ENCODE measurements at regions not wholly inside any gene's neighbourhood (a gene's known extent, or its start where the extent isn't known, plus 50 kb on each side); places are given as distances from the start of the nearest gene placed in this dataset.
"Not testable (repeated sequence)": the region's sequence is repeated elsewhere in the genome, so short reads cannot be mapped to it uniquely, and the experiment has no call there.

- not testable (repeated sequence) for DNase-seq (ENCODE audit: low spot score)
These were observed 112.5 kb upstream of the LPCAT1 start for GRCh38 chr5:1636208-1636770.

- DNase-seq (ENCODE audit: low spot score) = not testable (repeated sequence)
These were observed 111.7 kb upstream of the LPCAT1 start for GRCh38 chr5:1635477-1635876.

GRCh38 chr5:1634337-1634661 is 110.5 kb upstream of the LPCAT1 start:
- DNase-seq (ENCODE audit: low spot score) = no peak

- DNase-seq (ENCODE audit: low spot score) = peak; percentile 76
These were observed 110.0 kb upstream of the LPCAT1 start for GRCh38 chr5:1633605-1634336.

GRCh38 chr5:1631004-1631403 is 107.2 kb upstream of the LPCAT1 start:
- DNase-seq (ENCODE audit: low spot score) = not testable (repeated sequence)

GRCh38 chr5:1626397-1626796 is 102.6 kb upstream of the LPCAT1 start:
- DNase-seq (ENCODE audit: low spot score) = not testable (repeated sequence)

GRCh38 chr5:1619531-1619930 is 95.8 kb upstream of the LPCAT1 start:
- not testable (repeated sequence) for DNase-seq (ENCODE audit: low spot score)

GRCh38 chr5:1618296-1618865 is 94.6 kb upstream of the LPCAT1 start:
- DNase-seq (ENCODE audit: low spot score) = not testable (repeated sequence)

- DNase-seq (ENCODE audit: low spot score) = not testable (repeated sequence)
These were observed 93.5 kb upstream of the LPCAT1 start for GRCh38 chr5:1617236-1617755.

GRCh38 chr5:1613515-1613914 is 89.8 kb upstream of the LPCAT1 start:
- DNase-seq (ENCODE audit: low spot score) = not testable (repeated sequence)

GRCh38 chr5:1610526-1610925 is 86.8 kb upstream of the LPCAT1 start:
- not testable (repeated sequence) for DNase-seq (ENCODE audit: low spot score)

- DNase-seq (ENCODE audit: low spot score) = not testable (repeated sequence)
These were observed 85.4 kb upstream of the LPCAT1 start for GRCh38 chr5:1609111-1609510.

GRCh38 chr5:1608336-1608735 is 84.6 kb upstream of the LPCAT1 start:
- DNase-seq (ENCODE audit: low spot score) = peak; percentile 17

- DNase-seq (ENCODE audit: low spot score) = not testable (repeated sequence)
These were observed 83.2 kb upstream of the LPCAT1 start for GRCh38 chr5:1606951-1607350.

GRCh38 chr5:1603916-1604315 is 80.2 kb upstream of the LPCAT1 start:
- DNase-seq (ENCODE audit: low spot score) = not testable (repeated sequence)

- DNase-seq (ENCODE audit: low spot score) = not testable (repeated sequence)
These were observed 77.8 kb upstream of the LPCAT1 start for GRCh38 chr5:1601565-1601964.

- DNase-seq (ENCODE audit: low spot score) = peak; percentile 3
These were observed 75.4 kb upstream of the LPCAT1 start for GRCh38 chr5:1598950-1599737.

- not testable (repeated sequence) for DNase-seq (ENCODE audit: low spot score)
These were observed 73.3 kb upstream of the LPCAT1 start for GRCh38 chr5:1597093-1597473.

- DNase-seq (ENCODE audit: low spot score) = not testable (repeated sequence)
These were observed 72.8 kb upstream of the LPCAT1 start for GRCh38 chr5:1596462-1597092.

- DNase-seq (ENCODE audit: low spot score) = peak; percentile 67
These were observed 70.8 kb upstream of the LPCAT1 start for GRCh38 chr5:1594357-1595106.

- no peak for DNase-seq (ENCODE audit: low spot score)
These were observed 70.2 kb upstream of the LPCAT1 start for GRCh38 chr5:1593903-1594356.

Measured in AG08395 (cell line).